OCI-LY1 (cell line): ENCODE measurements at regions not wholly inside any gene's neighbourhood (a gene's known extent, or its start where the extent isn't known, plus 50 kb on each side); places are given as distances from the start of the nearest gene placed in this dataset.

Experiments
- CTCF ChIP-seq: fragments of 200-600 bp; sonication (generic), shearing (Covaris generic); IDR thresholded peaks from 2 replicates; pipeline ENCODE4 v1.5.1; 2017; ENCODE audit warnings: mild to moderate bottlenecking, antibody characterized with exemption, low read length, moderate library complexity, mixed read lengths
- EZH2 ChIP-seq: fragments of 200-600 bp; sonication (generic), shearing (Covaris generic); IDR thresholded peaks from 2 replicates; pipeline ENCODE4 v1.8.0; 2017; ENCODE audit warnings: borderline replicate concordance, mixed run types, mild to moderate bottlenecking, antibody characterized with exemption, low read length, moderate library complexity, mixed read lengths

GRCh38 chr3:152770296-152770695, 64.6 kb upstream of the P2RY1 start:
- TF ChIP-seq CTCF (no peak), EZH2 (no peak)
